ENCODE measurements at regions not wholly inside any gene's neighbourhood (a gene's known extent, or its start where the extent isn't known, plus 50 kb on each side); places are given as distances from the start of the nearest gene placed in this dataset.

DNA sequence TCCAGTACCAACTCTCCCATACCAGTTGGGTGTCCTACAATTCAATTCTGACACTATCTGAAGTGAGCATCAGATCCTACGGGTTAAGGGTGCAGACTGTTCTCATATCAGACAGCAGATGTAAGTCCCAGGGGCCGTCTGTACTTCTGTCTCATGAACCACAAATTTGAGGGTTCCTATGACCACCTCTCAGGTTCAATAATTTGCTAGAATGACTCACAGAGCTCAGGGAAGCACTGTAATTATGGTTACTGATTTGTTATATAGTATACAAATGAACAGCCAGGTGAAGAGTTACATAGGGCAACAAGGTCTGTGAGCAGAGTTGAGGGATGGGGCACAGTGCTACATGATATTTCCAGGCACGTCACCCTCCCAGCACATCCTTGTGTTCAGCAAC, 499.1 kb downstream of the DMAC1 start:
- DNase-seq (ENCODE audit: low read depth): no peak

DNA sequence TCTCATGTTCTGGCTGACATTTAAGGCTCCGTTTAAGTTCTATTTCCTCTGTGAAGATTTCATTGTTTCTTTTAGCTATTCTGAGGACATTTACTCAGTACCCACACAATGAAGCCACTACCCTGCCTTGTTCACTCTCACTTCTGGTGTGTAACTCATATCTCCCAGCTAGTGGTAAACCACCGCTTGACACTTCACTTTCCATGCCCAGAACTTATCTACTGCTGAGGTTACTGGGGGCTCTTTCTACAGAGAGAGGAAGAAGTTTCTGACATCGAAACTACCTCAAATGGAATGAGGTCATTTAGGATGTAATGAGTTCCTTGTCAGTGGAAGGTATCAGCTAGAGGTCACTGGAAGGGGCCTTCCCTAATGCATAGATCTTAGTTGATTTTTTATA, 501.5 kb downstream of the DMAC1 start:
- peak; percentile 30 for DNase-seq (ENCODE audit: low read depth)

DNA sequence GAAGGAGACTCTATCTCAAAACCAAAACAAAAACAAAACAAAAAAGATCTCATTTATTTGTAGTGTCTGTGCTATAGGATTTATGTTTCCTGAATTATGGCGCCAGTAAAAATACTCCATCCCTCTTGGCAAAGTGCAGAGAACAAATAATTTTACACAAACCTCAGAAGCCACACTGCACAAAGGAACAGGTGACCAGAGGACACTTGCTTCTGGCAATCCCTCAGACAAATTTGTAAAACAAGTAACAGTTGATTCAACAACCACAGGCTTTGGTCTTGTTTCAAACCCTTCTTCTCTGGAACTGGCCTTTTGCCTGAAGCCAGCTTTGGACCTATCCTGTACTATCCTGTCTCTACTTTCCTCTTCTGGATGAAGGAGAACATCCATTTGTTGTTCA, 502.1 kb downstream of the DMAC1 start:
- DNase-seq (ENCODE audit: low read depth): no peak

DNA sequence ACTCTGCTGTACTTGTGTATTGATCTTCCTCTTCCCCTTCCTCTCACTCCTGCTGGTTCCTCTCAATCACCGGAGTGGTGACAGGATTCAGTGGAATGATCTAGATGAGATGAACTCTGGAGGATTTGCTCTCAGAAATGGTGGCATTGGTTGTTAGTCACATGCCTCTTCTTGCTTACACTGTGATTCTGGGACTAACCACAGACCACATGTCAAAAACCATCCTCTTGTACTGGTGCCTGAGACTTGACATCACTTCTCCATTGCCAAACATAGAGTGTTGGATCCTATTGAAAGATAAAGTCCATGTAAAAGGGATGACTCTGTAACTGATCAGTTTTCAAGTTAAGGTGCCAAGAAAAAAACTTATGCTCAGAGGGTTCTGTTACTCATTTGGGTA, 506.5 kb downstream of the DMAC1 start:
- DNase-seq (ENCODE audit: low read depth): no peak

DNA sequence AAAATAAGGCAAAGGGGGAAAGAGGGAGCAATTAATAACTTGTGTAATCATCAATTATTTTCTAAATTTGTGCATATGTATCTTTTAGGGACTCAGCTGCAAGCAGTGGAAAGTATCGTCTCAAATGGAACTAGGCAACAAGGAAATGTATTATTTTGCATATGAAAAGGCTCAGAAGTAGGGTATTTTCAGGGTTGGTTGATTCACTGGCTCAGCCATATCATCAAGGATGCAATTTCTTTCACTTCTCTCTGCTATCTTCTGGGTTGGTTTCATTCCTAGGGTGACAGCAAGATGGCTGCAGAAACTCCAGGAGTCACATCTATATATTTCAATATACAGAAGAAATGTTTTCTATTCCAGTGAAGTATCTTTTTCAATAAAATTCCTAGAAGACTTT, 509.8 kb downstream of the DMAC1 start:
- DNase-seq (ENCODE audit: low read depth): no peak

DNA sequence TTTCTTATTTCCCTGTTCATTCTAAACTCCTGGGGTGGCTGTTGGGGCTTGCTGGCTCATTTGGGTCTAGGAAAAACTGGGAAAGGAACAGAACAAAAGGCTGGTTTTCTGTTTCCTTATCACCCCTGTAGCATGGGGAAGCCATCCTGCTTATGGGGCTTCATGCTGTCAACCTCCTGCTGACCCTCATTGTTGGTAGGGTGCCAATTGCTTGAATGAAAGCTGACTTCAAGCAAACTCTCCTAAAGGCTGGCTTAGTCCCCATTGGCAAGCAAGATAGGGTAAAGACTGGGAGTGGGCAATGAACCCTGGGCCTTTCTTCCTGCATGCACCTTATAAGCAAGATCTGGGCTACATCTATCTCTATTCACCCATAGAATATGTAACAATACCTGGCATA, 511.6 kb downstream of the DMAC1 start:
- no peak for DNase-seq (ENCODE audit: low read depth)

DNA sequence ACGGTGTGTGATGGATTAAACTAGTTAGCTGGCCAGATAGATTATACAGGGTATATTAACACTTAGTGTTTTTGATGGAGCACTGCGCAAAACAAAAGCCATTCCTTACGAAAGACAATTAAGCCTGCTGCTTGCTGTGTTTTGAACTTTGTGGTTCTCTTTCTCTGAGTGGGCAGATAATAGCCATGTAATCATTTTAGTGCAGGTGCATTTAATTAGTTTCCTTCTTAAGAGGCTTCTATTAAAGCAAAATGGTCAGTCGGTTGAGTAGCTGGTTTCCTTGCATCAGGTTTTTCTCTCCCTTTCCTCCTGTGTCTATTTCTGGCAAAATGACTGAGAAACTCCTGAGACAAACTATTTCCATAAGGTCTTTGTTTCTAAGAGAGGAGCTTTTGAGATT, 512.5 kb downstream of the DMAC1 start:
- no peak for DNase-seq (ENCODE audit: low read depth)

DNA sequence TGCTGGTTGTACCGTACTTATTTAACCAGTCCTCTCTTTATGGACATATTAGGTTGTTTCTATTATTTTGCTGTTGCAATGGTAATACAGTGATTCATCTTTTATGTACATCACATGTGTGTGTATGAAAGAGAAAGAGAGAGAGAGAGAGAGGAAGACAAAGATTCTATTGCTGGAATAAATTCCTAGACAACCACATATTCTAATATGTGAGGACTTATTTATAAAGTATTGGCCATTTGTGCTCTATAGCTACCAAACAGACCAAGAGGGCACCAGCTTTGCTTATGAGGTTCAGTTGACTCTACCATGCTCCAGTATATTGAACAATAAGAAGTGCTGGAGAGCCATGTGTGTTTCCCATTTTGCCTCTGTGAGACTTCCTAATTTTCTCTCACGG, 513.5 kb downstream of the DMAC1 start:
- DNase-seq (ENCODE audit: low read depth): no peak

DNA sequence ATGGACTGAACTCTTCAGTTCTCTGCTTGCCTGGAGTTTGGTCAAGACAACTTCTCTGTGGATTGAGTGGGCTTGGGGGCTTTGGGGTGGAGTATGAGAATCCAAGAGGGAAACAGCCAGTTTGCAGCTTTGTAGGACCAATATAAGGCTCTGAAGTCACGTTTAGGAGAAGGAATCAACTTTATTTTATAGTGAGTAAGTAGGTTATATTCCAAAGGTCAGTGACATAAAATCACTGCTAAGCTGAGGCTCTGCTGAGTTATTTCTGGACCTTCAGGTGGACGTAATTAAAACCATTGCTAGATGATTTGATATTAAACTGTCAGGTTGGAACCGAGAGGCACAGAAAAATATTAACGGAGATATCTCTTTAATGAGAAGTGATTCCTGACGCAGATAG, 514.4 kb downstream of the DMAC1 start:
- DNase-seq (ENCODE audit: low read depth): no peak

DNA sequence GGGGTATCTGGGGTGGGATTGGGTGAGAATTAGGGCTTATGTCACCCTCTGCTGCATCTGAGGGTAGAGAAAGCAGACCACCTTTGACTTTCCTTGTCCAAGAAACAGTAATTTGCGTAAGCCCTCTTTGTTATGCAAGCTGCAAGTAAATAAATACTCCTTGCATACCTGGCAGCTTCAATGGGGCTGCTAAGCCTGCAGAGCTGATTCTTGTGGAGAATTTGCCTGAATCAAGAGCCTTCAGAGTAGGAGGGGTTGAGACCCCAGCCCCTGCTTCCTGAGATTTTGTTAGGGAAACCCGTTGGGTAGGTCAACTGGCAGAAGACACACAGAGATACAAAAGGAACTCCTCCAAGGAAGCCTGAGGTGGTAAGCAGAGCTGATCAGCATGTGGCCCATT, 515.1 kb downstream of the DMAC1 start:
- DNase-seq (ENCODE audit: low read depth): no peak

DNA sequence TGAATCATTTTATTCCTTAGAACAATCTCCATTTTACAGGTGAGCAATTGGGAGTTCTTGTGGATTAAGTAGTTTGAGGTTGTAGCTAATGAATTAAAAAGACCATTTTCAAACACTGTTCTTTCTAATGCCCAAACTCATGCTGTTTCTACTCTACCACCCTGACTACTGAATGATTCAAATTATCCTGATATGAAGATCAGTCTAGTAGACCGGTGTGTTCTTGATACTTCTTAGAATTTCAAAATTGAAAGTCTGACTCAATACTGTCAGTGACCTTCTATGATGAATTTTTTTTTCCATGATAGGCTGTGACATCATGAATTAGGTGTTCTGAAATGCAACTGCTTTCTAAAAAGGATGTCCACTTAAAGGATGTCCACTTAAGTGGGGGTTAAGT, 515.5 kb downstream of the DMAC1 start:
- DNase-seq (ENCODE audit: low read depth): no peak

DNA sequence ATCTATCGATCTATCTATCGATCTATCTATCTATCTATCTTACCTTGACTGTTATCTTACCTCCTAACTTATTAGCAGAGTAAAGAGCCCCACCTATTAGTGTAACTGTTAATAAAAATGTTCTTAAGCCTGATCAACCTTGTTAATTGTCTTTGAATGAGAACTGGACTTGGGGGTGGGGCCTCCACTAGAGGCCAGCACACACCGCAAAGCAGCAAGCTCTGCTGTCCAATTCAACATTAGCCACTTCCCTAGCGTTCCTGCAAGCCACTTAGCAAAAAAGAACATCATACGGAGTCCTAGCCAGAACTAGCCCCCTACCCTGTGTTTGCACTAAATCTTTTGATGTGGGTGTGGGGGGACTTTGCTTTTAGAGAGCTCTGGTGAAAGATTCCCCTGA, 515.8 kb downstream of the KDM4C start:
- DNase-seq (ENCODE audit: low read depth): no peak

DNA sequence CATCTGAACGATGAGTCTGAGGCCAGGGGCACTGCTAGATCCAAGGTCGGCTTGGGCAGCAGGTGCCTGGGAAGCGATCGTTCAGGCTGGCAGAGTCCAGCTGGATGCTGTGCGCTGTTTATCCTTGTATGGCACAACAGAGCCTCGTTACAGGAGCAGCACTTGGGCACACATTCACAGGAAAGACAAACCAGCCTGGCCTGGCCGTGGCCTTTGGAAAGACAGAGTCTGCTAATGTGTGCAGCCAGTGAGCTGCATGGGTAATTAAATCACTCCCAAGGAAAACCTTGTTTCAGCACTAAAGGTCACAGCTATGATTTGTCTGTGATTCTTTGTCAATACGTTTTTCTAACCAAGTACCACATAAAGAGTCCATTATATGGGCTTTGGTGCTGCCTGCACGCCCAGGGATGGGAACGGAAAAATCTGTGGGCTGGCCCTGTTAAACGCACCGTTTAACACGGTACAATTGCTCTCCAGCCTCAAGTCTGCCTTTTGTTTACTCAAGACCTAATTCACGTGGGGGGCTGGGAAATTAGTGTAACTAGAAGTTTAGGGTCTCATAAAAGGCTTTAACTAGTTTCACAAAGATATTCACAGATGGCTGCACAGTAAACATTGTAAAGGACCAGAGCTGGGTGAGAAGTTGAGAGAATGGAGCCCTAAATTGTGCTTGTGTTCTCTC, 509.3 kb downstream of the KDM4C start:
- DNase-seq (ENCODE audit: low read depth): no peak

DNA sequence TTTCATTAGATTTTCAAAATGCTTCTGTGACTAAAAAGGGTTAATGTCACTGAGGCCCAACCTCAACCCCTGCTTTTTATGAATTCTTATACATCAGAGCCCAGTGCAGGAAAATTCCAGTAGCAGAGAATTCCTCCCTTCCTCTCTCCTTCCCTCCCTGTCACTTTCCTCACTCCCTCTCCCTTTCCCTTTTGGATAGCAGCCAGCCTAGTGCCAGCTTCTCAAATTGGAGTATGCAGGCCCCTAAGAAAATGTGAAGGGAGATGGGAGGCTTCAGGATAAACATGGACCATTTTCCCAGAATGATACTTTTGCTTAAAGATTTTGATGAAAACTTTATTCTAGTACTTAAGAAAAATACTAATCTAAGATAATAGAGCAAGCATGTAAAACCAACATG, 507.4 kb downstream of the KDM4C start:
- DNase-seq (ENCODE audit: low read depth): no peak

DNA sequence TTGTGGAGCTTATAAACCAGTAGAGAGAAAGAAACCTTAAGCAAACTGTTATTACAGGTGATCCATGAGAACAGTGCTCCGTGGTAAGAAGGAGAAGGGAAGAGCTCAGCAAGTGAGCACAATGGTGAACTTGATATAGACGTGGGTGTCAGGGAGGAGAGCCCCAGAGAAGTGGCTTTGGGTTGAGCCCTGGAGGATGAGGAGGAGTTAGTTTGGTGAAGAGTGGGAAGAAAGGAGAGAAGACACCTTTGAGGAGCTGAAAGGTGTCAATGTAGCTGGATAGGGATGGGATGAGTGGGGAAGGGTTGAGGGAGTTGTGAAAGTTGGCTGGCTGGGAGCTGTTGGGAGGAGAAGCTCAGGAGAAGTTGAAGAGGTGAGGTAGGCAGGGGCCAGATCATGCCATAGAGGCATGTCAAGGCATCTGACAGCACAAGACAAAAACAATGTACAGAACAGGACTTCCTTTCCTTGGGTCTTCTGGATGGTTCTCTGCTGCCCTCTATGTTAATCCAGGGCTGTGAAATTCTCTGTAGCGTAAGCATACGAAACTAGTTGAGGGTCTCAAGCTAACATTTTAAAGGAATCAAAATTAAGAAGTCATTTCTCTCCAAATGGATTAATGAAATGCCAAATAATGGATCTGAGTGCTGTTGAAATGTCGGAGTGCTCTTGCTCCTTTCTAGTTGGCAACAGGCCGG, 501.9 kb downstream of the KDM4C start:
- DNase-seq (ENCODE audit: low read depth): no peak

DNA sequence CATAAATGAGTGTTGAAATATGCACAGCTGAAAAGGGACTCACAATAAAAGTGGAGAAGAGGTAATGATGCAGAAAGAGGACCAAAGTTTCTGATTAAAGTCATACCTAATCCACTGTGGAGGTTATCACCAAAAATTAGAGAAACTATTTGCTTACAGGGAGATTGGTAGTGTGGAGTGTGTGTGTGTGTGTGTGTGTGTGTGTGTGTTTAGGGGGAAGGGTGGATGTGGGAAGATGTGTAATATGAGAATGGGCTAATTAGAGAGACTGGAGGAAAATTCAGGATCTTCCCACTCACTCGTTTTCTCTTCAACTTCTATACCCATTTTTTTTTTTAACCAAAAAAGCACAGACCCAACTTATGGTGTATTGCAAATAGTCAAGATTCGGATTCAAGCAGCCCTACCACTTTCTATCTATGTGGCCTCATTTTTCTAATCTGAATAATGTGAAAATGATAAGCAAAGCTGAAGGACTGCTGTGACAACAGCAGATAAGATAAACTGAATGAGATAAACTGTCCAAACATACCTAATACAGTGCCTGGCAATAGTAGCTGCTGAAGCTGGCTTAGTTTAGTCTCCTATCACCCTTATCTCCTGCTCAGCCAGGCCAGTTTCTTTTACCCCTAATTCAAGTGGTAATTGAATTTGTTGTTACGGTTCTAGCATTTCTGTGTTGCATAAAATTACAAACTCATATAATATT, 501.1 kb downstream of the KDM4C start:
- no peak for DNase-seq (ENCODE audit: low read depth)

DNA sequence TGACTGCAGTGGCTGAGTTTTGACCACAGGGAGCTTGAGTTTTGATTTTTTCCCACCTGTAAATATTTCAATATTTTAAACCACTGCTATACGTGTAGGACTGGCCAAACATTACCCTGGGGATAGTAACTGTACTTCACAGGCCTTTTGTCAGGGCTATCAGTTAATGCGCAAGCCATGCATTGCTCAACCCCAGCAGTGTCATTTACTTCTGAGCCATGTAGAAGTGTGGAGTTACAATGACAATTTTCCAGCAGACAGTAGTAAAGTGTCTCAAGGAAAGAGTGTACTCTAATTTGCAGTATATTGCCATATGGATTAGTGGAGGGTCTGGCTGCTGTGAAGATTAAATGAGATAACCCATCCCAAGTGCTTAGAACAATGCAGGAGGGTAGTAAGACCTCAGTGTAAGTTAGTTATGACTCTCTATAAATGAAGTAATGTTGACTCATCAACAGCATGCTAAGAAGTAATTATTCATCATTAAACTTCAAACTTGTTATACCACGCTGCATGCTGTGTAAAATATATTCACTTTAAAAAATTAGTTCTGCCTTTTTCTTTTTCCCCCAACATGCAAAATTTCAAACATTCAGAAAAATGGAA, 489.2 kb downstream of the KDM4C start:
- DNase-seq (ENCODE audit: low read depth): no peak

DNA sequence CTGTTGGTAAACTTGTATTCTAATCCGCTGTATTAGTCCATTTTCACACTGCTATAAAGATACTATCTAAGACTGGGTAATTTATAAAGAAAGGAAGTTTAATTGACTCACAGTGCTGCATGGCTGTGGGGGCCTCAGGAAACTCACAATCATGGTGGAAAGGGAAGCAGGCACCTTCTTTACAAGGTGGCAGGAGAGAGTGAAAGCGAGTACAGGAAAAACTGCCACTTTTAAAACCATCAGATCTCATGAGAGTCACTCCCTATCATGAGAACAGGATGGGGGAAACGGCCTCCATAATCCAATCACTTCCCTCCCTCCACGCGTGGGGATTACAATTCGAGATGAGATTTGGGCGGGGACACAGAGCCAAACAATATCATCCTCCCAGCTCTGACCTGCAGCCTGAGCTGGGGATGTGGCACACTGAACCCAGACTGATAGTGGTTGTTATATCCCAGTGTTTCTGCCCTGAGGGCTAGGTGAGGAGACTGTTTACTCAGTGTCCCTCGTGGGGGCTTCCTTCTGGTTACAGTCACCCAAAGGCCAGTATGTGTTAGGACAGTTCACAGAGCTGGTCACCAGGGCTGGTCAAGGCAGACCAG, 488.3 kb downstream of the KDM4C start:
- DNase-seq (ENCODE audit: low read depth): no peak

DNA sequence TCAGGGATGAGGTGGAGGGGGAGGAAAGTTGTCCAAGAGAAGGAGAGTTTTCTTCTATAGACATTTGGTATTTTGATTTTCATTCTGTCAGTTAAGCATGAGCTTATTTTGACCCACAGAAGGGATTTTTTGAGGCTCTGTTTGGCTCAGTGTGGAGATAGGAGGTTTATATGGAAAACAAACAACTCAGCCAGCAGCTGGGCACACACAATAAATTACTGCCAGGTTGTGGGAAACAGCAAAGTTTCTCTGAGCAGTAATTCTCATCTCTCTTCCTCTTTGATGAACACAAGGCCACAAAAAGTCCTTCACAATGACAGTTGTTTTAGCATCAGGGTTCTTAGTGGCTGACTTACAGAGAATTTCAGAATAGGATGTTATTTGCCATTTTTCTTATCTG, 486.1 kb downstream of the KDM4C start:
- no peak for DNase-seq (ENCODE audit: low read depth)

DNA sequence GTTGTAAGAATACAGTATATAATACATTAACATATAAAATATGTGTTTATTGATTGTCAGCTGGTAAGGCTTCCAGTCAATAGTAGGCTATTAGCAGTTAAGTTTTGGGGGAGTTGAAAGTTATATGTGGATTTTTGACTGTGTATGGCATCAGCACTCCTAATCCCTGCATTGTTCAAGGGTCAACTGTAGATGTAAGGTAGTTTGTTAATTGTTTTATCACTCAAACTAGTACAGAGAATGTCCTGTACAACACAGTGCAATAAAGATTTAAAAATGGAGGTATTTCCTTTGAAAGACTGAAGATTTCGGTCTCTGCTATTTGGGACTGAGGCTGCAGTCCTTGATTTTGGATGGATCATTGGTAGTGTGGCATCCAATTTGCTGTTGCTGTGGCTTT, 484.4 kb downstream of the KDM4C start:
- no peak for DNase-seq (ENCODE audit: low read depth)

DNA sequence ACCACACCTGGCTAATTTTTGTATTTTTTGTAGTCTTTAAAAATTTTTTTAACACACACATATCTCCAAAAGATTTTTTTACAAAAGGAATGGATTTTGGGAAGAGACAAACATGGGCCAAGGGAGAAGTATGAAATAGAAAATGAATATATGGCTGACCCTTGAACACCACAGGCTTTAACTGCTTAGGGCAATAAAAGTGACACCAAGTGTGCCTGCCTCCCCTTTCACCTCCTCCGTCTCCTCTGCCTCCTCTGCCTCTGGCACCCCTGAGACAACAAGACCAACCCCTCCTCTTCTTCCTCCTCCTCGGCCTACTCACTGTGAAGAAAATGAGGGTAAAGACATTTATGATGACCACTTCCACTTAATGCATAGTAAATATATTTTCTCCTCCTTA, 483.9 kb downstream of the KDM4C start:
- no peak for DNase-seq (ENCODE audit: low read depth)

DNA sequence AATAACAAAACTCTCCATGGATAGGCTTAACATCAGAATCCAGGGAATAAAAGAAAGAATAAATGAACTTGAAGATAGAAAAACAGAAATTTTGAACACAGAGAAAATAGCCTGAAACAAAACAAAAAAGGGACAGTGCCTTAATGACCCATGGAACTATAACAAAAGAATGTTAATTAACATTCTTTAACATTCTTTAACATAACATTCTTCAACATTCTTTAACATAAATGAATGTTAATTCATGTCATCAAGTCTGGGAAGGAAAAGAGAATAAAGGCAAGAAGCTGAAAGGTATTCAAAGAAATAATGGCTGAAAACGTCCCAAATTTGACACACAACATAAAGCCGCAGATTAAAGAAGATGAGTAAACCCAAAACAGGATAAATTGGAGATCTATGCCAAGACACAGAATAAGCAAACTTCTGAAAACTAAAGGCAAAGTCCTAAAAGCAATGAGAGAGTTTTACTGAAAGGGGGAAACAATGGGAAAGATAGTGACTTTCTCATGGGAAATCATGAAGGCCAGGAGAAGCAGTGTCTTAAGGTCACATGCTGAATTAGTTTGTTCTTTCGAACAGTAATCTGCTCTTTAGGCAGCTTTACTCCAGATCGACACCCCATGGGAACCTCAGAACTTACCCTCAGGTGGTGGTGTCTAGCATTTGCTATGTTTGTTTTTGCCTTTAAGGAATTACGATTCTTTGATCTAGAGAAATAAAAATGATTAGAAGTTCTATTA, 483.0 kb downstream of the KDM4C start:
- DNase-seq (ENCODE audit: low read depth): no peak

Data from activated T-cell treated with anti-CD3 and anti-CD28 coated beads for 24 hours (primary cell).